NT2/D1 (cell line): ENCODE measurements at regions not wholly inside any gene's neighbourhood (a gene's known extent, or its start where the extent isn't known, plus 50 kb on each side); places are given as distances from the start of the nearest gene placed in this dataset.

ENCODE experiments used
- YY1 ChIP-seq: IDR thresholded peaks from 2 replicates; pipeline ENCODE4 v1.6.1; 2011; ENCODE audit not compliant: insufficient read length, insufficient read depth
- ZNF274 ChIP-seq: IDR thresholded peaks from 2 replicates; pipeline ENCODE4 v1.6.1; 2011; ENCODE audit warnings: mild to moderate bottlenecking, low read depth, low read length

DNA sequence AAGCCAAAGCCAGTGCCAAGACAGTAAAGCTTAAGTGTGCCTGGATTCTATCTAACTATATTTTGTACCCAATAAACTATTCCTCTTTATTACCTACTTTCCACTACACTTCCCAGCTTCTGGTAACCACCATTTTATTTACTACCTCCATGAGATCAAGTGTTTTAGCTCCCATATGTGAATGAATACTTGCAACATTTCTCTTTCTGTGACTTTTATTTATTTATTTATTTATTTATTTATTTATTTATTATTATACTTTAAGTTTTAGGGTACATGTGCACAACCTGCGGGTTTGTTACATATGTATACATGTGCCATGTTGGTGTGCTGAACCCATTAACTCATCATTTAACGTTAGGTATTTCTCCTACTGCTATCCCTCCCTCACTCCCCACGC lies 582.1 kb downstream of the AMY1C start:
- TF ChIP-seq ZNF274 (no peak), YY1 (no peak)
